Medulla oblongata (tissue), 1 donor: ENCODE measurements at regions not wholly inside any gene's neighbourhood (a gene's known extent, or its start where the extent isn't known, plus 50 kb on each side); places are given as distances from the start of the nearest gene placed in this dataset.

Source experiments
- DNase-seq: peaks from one replicate; pipeline ENCODE4 v3.0.0-alpha.2; 2015; ENCODE audit errors: extremely low spot score

GRCh38 chr4:163966612-163967011 lies 472.1 kb downstream of the TMA16 start:
- DNase-seq, result no peak

- DNase-seq, result no peak
Observed at GRCh38 chr4:163967263-163967662, 472.8 kb downstream of the TMA16 start.

- no peak for DNase-seq
Observed at GRCh38 chr4:163967710-163968109, 473.2 kb downstream of the TMA16 start.

- no peak for DNase-seq
Observed at GRCh38 chr4:163969291-163969690, 474.8 kb downstream of the TMA16 start.

GRCh38 chr4:163976588-163976987 lies 482.1 kb downstream of the TMA16 start:
- no peak for DNase-seq

GRCh38 chr4:163988391-163988790 lies 493.9 kb downstream of the TMA16 start:
- DNase-seq, result no peak

GRCh38 chr4:163988865-163989264 lies 494.4 kb downstream of the TMA16 start:
- no peak for DNase-seq

- DNase-seq, result no peak
Observed at GRCh38 chr4:163991298-163991865, 496.9 kb downstream of the TMA16 start.

GRCh38 chr4:164009435-164009834 lies 514.9 kb downstream of the TMA16 start:
- DNase-seq, result no peak

- DNase-seq, result no peak
Observed at GRCh38 chr4:164011791-164012190, 517.3 kb downstream of the TMA16 start.

GRCh38 chr4:164012396-164013027 lies 518.0 kb downstream of the TMA16 start:
- peak; percentile 26 for DNase-seq

GRCh38 chr4:164021947-164022346 lies 527.5 kb downstream of the TMA16 start:
- no peak for DNase-seq

- no peak for DNase-seq
Observed at GRCh38 chr4:164023214-164023613, 528.7 kb downstream of the TMA16 start.

- DNase-seq, result no peak
Observed at GRCh38 chr4:164027805-164028204, 533.3 kb downstream of the TMA16 start.

GRCh38 chr4:164039482-164039881 lies 545.0 kb downstream of the TMA16 start:
- no peak for DNase-seq

GRCh38 chr4:164056426-164057142 lies 562.1 kb downstream of the TMA16 start:
- no peak for DNase-seq

- no peak for DNase-seq
Observed at GRCh38 chr4:164058776-164059445, 564.4 kb downstream of the TMA16 start.

- no peak for DNase-seq
Observed at GRCh38 chr4:164060456-164060855, 566.0 kb downstream of the TMA16 start.

- no peak for DNase-seq
Observed at GRCh38 chr4:164068392-164068791, 573.9 kb downstream of the TMA16 start.

- DNase-seq, result no peak
Observed at GRCh38 chr4:164070625-164071024, 576.1 kb downstream of the TMA16 start.

- no peak for DNase-seq
Observed at GRCh38 chr4:164081371-164081770, 586.9 kb downstream of the TMA16 start.

- DNase-seq, result no peak
Observed at GRCh38 chr4:164081801-164082200, 587.3 kb downstream of the TMA16 start.

GRCh38 chr4:164087733-164088132 lies 593.2 kb downstream of the TMA16 start:
- no peak for DNase-seq
